ENCODE measurements at regions not wholly inside any gene's neighbourhood (a gene's known extent, or its start where the extent isn't known, plus 50 kb on each side); places are given as distances from the start of the nearest gene placed in this dataset.

- TF ChIP-seq CTCF (IDR thresholded peaks at IDR 0.05 in 8 of 11, conservative IDR thresholded peaks at IDR 0.05 in 3 of 11) = no peak
- no peak for TF ChIP-seq POLR2AphosphoS5 (IDR thresholded peaks at IDR 0.05)
- no peak for TF ChIP-seq POLR2A (IDR thresholded peaks at IDR 0.05)
Observed at GRCh38 chr9:703392-703791, 138.1 kb upstream of the DMRT1 start.
